Limb (tissue), 2 donors: ENCODE measurements at regions not wholly inside any gene's neighbourhood (a gene's known extent, or its start where the extent isn't known, plus 50 kb on each side); places are given as distances from the start of the nearest gene placed in this dataset.

Experiments used
- DNase-seq, 2 donors: peaks; one replicate each; pipeline ENCODE4 v3.0.0-alpha.2; 2016; ENCODE audit errors: extremely low spot score in 2 of 2

- no peak for DNase-seq
These were observed 51.2 kb upstream of the ABCC4 start for GRCh38 chr13:95352486-95352885.

- no peak for DNase-seq
These were observed 52.9 kb upstream of the ABCC4 start for GRCh38 chr13:95354156-95354555.

GRCh38 chr13:95354680-95355487 is 53.6 kb upstream of the ABCC4 start:
- DNase-seq, result no peak

- no peak for DNase-seq
These were observed 54.2 kb upstream of the ABCC4 start for GRCh38 chr13:95355494-95355893.

GRCh38 chr13:95356916-95357315 is 55.7 kb upstream of the ABCC4 start:
- DNase-seq, result no peak

GRCh38 chr13:95357875-95358274 is 56.6 kb upstream of the ABCC4 start:
- DNase-seq, result no peak

- DNase-seq, result no peak
These were observed 58.8 kb upstream of the ABCC4 start for GRCh38 chr13:95360052-95360451.

- DNase-seq, result no peak
These were observed 59.3 kb upstream of the ABCC4 start for GRCh38 chr13:95360464-95361097.

GRCh38 chr13:95361686-95362085 is 60.4 kb upstream of the ABCC4 start:
- DNase-seq, result no peak

GRCh38 chr13:95362666-95363065 is 61.4 kb upstream of the ABCC4 start:
- DNase-seq, result no peak

- no peak for DNase-seq
These were observed 66.1 kb upstream of the ABCC4 start for GRCh38 chr13:95367309-95367843.

- no peak for DNase-seq
These were observed 67.7 kb upstream of the ABCC4 start for GRCh38 chr13:95368998-95369397.

- DNase-seq, result no peak
These were observed 74.5 kb upstream of the ABCC4 start for GRCh38 chr13:95375706-95376105.

- no peak for DNase-seq
These were observed 77.4 kb upstream of the ABCC4 start for GRCh38 chr13:95378603-95379002.

GRCh38 chr13:95380468-95381211 is 79.4 kb upstream of the ABCC4 start:
- peak; percentile 75 to 83 for DNase-seq

GRCh38 chr13:95381212-95381527 is 79.9 kb upstream of the ABCC4 start:
- no peak for DNase-seq

GRCh38 chr13:95382411-95382810 is 81.2 kb upstream of the ABCC4 start:
- DNase-seq, result no peak

- DNase-seq, result no peak
These were observed 81.7 kb upstream of the ABCC4 start for GRCh38 chr13:95382916-95383315.

GRCh38 chr13:95385373-95385772 is 84.1 kb upstream of the ABCC4 start:
- no peak for DNase-seq

- no peak for DNase-seq
These were observed 84.5 kb upstream of the ABCC4 start for GRCh38 chr13:95385798-95386197.

GRCh38 chr13:95386370-95386769 is 85.1 kb upstream of the ABCC4 start:
- DNase-seq, result no peak

- DNase-seq, result peak in 1 of 2 donors; percentile 56
These were observed 86.5 kb upstream of the ABCC4 start for GRCh38 chr13:95387733-95388207.
